Right lung (tissue), 2 donors: ENCODE measurements at regions not wholly inside any gene's neighbourhood (a gene's known extent, or its start where the extent isn't known, plus 50 kb on each side); places are given as distances from the start of the nearest gene placed in this dataset.
A peak's percentile ranks its signal among the peaks of the same experiment; 100 is the strongest.
"Not testable (repeated sequence)": the region's sequence is repeated elsewhere in the genome, so short reads cannot be mapped to it uniquely, and the experiment has no call there.

Experiments
- DNase-seq, 2 donors: peaks; one replicate each; pipeline ENCODE4 v3.0.0-alpha.2; 2013

DNA sequence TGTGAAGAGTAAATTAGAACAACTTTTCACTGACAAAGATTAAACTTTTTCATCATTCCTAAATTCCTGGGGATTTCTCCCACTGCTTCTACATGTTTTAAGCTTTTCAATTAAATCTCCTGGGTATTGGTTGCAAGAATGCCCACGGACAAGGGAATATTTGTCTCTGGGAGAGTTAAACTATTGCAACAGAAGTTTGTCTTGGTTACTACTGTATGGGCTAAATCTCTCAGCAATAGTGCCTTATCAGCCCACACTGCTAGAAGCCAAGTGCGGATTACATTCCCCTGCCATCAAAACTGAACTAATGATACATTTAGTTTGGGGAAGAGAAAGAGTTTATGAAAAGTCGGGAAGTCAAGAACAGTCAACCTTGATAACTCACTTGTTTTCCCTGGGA is 528.2 kb upstream of the C9orf72 start:
- no peak for DNase-seq

GRCh38 chr9:28105001-28105400 is 531.7 kb upstream of the C9orf72 start:
- DNase-seq: no peak

GRCh38 chr9:28120184-28120583 is 546.9 kb upstream of the C9orf72 start:
- DNase-seq: no peak

GRCh38 chr9:28120626-28121025 is 547.3 kb upstream of the C9orf72 start:
- DNase-seq: no peak

GRCh38 chr9:28121366-28121765 is 548.1 kb upstream of the C9orf72 start:
- DNase-seq: no peak

DNA sequence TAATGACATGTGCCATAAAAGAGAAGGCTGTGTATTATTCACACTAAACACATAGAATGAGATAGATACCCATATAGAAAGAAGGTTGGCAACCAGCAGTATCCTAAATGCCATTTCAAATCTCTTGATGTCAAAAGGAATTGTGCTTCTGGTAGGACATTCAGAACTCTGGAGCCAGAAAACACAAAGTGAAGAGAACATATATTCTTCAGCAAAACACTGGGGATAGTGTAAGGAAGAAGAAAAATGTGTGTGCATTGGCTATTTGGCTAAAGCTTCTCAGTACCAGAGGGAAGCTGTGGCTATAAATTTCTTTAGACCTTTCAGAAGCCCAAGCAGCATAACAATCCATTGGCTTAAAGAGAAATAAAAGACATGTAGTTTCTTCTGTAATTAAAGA is 551.6 kb upstream of the C9orf72 start:
- no peak for DNase-seq

- DNase-seq: no peak
Observed at GRCh38 chr9:28127101-28127500, 553.8 kb upstream of the C9orf72 start.

DNA sequence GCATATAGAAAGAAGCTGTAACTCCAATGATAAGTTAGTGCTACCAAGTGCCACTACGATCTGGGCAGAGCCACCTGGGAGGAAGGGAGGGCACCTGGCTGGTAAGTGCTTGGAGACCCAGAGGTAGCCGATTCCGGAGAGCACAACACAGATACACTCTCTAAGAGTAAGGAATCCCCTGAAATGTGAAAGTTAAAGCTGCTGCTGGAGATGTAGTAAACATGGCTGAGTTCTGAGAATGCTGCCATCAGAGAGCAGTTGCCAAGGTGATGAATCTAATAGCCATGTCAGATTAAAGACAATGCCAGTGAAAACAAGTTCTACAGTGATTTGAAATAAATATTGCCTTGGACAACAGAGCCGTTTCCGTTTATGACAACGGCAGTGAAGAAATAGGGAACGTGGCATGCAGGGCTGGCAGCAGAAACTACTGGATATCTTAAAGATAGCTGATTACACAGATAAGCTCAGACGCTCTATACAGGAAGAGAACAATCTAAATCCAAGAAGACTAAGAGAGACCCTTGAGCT is 561.2 kb upstream of the C9orf72 start:
- DNase-seq: no peak

DNA sequence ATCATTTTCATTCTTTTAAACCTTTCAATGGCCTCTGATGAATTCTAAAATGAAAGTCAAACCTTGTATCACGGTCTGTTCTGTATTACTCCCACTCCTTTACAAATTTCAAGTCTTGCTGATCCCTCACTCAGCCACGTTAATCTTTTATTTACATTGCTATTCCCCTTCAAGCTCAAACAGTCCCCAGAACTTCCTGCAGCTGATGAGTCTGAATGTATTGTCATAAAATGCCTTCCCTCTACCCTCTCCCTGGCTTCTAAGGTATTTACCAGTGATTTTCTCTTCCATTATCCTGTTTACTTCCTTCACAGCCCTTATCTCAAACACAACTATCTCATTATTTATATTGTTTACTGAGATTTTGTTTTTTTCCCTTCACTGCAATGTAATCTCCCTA is 562.3 kb upstream of the C9orf72 start:
- no peak for DNase-seq

DNA sequence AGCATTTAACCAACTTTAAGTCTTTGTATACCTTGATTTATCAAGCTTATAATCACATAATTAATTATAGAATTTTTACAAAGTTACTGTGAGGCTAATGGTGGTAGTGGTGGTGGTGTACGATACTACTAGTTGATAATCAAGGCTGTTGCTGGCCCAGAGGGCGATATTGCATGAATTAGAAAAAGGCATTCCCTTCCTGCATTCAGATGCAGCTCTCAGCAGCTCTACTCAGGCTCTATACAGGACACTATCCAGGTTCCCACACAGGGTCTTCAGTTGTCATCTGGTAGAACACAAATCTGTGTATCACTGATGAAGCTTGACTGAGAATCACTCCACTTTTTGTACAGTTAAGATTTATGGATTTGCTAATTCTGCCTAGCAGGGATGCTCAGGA is 562.8 kb upstream of the C9orf72 start:
- no peak for DNase-seq

- DNase-seq: not testable (repeated sequence)
Observed at GRCh38 chr9:28147430-28147829, 574.1 kb upstream of the C9orf72 start.

GRCh38 chr9:28147923-28148597 is 574.8 kb upstream of the C9orf72 start:
- not testable (repeated sequence) for DNase-seq

- DNase-seq: not testable (repeated sequence)
Observed at GRCh38 chr9:28149361-28150050, 576.2 kb upstream of the C9orf72 start.

DNA sequence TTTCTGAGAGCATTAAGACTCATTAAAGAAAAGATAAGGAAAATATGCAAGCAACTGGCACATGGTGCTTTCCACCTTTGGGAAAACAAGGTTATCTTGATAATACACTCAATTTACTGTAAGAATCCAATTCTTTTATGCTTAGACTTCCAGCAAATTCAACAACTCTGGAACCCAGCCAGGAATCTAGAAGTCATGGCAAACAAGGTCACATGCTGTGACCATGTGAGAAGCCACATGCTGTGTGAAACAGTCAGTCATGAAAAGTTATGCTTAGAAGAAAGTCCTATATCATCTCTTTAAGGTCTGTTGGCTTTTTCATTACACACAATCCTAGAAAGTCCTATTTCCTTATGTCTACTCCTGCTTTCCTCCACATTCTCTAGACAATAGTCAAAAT is 581.8 kb upstream of the C9orf72 start:
- DNase-seq: peak in 1 of 2 donors; percentile 8

GRCh38 chr9:28155671-28156070 is 582.4 kb upstream of the C9orf72 start:
- no peak for DNase-seq

DNA sequence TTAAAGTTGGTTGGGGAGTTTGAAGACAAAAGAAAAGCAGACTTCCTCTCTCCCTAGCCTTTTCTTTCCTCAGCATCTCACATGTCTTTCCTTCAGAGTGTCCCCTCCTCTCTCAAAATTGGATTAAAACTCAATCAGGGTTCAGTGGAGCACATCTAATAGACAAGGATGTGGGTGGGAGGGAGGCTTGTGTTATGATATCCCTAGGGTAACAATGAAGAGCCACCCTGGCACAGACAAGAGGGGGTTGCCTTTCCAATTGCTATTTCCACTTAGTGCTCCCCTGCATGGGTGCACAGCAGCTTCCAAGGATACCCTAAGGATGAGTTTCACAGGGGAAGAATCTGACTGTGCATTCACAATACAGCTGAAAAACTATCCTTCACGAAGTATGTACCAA is 585.2 kb upstream of the C9orf72 start:
- DNase-seq: no peak

DNA sequence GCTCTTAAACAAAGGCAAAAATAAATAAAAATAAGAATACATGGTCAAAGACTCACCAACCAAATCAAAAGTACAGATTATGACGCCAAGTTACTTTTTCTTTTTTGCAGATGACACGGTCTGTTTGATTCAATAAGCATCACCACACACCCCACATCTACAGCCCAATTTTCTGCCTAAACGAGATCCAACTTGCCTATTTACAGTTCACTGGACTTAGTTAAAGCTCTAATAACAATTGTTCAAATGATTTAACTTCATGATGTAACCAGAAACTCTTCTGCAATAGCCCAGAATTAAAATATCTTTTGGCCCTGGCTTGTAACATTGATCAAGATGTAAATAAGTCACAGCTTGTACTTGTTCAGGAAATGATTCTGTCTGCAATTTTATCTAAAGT is 590.3 kb upstream of the C9orf72 start:
- no peak for DNase-seq

- DNase-seq: no peak
Observed at GRCh38 chr9:28166179-28166578, 592.9 kb upstream of the C9orf72 start.

GRCh38 chr9:28177142-28177541 is 603.9 kb upstream of the C9orf72 start:
- no peak for DNase-seq

DNA sequence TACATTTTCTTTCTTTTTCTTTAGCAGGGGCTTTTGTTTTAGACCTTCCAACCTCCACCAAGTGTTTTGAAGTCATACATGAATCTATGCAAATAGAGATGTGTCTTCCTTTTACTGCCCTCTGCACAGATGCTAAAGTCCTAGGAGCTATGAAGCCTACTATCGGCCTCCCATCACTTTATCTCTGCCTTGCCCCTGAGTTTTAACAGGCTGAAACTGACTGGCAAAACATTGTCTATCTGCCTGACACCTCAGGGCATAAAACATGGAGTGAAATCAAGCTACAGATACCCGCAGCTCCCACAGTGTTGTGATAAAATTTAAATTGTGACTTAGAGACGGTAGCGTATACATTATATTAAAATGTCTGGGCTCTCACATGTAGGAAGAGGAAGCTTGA is 604.6 kb upstream of the C9orf72 start:
- DNase-seq: no peak

DNA sequence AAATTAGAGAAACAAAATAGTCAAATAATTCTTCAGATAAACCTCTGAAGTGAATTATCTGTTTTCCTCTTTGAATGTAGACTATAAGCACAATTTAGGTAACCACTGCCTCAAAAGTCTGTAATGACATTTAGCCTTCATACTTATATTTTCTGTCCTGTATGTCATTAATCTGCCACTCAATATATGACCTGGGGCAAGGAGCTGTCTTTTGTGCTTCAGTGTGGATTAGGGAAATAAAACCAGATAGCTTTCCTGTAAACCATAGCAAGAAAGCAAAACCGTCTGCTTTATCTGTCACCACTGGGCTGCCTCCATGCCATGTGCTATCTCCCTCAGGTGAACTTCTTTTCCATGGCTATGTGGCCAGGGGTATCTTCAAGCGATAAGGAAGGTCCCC is 606.6 kb upstream of the C9orf72 start:
- DNase-seq: no peak

GRCh38 chr9:28190981-28191380 is 617.7 kb upstream of the C9orf72 start:
- DNase-seq: no peak

GRCh38 chr9:28197653-28198052 is 624.4 kb upstream of the C9orf72 start:
- no peak for DNase-seq

DNA sequence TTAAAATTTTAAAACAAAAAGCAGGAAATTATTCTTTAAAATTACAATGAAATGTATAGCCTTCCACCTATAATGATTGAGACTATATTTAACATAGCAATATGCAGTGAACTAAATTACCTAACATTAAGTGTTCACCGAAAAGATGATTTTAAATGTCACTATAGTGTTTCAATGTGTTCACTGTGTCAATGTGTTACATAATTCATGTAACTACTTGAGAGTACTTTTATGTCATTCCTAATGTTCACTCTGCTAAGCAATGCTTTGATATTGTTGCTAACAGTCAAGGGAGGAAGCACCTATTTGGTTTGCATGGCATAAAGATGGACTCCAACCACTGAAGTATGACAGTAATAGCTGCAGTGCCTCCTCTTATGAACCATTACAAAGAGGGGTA is 629.8 kb upstream of the C9orf72 start:
- DNase-seq: no peak
